Left colon (tissue), 2 donors: ENCODE measurements at regions not wholly inside any gene's neighbourhood (a gene's known extent, or its start where the extent isn't known, plus 50 kb on each side); places are given as distances from the start of the nearest gene placed in this dataset.

Experiments
- ATAC-seq: fragments of 200-7000 bp; cut with Tn5 transposase; one replicate; pipeline ENCODE4 v1.9.1; 2020; ENCODE audit warnings: mild to moderate bottlenecking, moderate library complexity
- DNase-seq, 2 donors: peaks; one replicate each; pipeline ENCODE4 v3.0.0-alpha.2; 2020
- intact Hi-C, 2 donors: fragments of 100-400 bp; cut with DNase I in 1 of 2; cut with micrococcal nuclease in 1 of 2; formaldehyde crosslinking; loops; one replicate each; pipeline versions ENCODE4 v1.11.2 to v1.14.0; 2022; cut with DNase I, micrococcal nuclease
- donor health status: DM: no; HTN: no; CAD: no.
- donor health status: DM: yes; HTN: yes; CAD: no.

DNA sequence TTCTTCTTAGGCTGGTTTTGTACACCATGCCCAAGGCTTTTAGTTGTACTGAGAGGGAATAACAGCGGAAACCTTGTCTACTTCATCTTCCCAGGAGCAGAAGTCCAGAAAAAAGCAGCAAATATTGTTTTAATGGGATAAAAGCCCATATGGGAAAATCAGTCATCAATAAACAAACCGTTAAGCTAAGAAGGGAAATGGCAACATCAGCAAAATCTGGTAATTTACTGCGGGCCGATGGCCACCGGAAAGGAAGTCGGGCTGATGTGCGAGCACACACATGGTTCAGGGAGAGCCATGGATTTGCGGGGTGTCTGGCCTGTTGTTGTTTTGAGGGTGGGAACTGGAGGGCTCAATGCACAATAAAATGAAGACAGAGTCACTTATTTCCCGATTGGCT lies 300.7 kb upstream of the RAB6C start:
- DNase-seq = no peak
- ATAC-seq = no peak
- intact Hi-C loops = no loop called here

DNA sequence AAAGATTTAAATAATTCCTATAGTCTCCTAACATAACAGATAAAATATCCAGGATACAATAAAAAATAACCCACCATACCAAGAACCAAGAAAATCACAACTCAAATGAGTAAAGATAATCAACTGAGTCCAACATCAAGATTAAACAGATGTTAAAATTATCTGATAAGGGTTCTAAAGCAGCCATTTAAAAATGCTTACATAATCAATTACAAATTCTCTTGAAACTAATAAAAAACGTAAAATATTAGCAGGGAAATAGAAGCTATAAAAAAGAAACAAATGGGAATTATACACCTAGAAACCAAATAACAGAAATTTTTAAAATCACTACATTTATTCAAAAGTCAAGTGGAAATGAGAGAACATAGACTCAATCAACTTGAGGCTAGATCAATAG lies 297.7 kb upstream of the RAB6C start:
- DNase-seq (no peak), ATAC-seq (no peak)
- intact Hi-C loops = no loop called here

GRCh38 chr2:129689653-129690448 lies 289.6 kb upstream of the RAB6C start:
- DNase-seq (no peak), ATAC-seq (peak; percentile 82)
- intact Hi-C loops = no loop called here

DNA sequence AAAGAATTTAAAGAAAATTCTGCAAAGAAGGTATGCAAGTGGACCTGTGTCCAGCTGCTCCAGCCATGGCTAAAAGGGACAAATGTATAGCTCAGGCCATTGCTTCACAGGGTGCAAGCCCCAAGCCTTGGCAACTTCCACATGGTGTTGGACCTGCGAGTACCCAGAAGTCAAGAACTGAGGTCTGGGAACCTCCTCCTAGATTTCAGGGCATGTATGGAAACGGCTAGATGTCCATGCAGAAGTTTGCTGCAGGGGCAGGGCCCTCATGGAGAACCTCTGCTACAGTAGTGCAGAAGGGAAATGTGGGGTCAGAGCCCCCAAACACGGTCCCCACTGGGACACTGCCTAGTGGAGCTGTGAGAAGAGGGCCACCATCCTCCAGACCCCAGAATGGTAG lies 284.0 kb upstream of the RAB6C start:
- ATAC-seq = no peak
- no peak for DNase-seq
- intact Hi-C loops = no loop called here

GRCh38 chr2:129698593-129698992 lies 280.9 kb upstream of the RAB6C start:
- ATAC-seq (no peak), DNase-seq (no peak)
- intact Hi-C loops = no loop called here

DNA sequence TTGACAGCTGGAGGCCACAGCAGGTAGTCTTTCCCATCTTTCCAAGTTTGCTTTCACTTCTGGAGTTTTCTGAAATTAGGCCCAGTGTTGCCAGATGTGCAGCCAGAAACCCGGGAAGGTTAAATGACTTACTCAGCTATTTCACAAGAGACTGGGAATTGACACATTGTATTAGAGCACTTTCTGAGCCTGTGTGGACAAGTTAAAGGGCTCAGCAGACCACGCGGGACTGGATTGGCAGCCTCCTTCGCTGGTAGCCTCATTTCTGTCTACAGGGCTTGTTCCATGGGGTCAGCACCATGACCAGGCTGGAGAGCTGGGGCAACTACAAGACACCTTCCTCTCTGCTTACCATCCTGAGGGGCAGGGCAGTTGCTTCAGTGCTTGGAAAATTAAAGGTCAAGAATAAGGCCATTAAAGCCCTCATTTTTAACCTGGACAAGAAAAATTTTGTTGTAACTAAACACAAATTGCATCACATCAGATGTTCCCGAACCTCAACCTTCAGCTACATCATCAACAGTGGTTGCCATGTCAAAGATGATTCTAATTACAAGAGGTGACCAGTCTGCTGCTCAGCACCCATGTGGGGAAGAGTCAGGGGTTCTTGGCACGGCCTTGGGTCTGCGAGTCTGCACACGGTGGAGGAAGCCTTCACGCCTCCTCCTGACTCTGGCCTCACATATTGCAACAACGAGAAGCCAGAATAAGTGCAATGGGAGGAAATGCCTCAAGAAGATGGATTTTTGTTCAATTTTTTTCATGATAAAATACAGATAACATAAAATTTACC lies 279.5 kb upstream of the RAB6C start:
- DNase-seq = no peak
- ATAC-seq = no peak
- intact Hi-C loops = no loop called here

GRCh38 chr2:129702416-129703176 lies 276.9 kb upstream of the RAB6C start:
- intact Hi-C loops = no loop called here
- no peak for DNase-seq
- no peak for ATAC-seq

DNA sequence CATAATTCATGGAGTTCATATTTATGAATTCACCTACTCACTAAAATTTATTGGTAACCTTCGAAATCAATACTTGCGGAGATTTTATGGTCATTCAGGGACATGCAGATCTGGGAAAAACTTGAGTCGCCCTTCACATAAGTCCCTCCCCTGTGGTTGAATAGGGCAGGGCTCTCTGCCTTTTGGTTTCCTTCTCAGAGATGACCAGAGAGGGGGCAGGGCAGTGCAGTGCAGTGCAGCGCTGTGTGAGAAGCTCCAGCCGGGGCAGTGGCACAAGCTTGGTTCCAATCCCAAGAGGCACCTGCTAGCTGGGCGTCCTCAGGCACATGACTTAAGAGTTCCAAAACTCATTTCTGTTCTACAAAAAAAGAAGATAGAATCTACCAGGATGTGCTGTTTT lies 274.4 kb upstream of the RAB6C start:
- no peak for DNase-seq
- intact Hi-C loops = no loop called here
- ATAC-seq = no peak

DNA sequence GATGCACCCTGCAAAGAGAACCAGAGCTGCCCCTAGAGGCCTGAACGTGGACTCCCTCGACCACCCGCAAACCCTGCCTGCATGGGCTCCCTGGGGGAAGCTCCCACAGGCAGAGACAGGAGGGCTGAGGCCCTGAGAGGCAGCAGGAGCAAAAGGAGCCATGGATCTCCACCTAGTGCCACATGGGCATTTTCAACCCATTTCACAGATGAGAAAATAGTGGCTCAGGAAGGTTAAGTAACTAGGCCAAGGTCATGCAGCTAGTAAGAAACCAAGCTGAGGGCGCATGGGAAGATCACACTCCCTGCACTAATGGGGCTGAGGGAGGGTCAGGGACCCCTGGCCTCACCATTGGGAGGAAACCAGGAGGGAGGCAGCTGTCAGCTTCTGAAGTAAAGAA lies 271.7 kb upstream of the RAB6C start:
- no peak for ATAC-seq
- no peak for DNase-seq
- intact Hi-C loops = no loop called here

GRCh38 chr2:129708221-129708967 lies 271.1 kb upstream of the RAB6C start:
- no peak for ATAC-seq
- intact Hi-C loops = no loop called here

GRCh38 chr2:129709001-129709955 lies 270.2 kb upstream of the RAB6C start:
- no peak for ATAC-seq
- intact Hi-C loops = no loop called here
- DNase-seq = no peak

More at GRCh38 chr2:129708221-129708967, 271.1 kb upstream of the RAB6C start:
- no peak for DNase-seq

DNA sequence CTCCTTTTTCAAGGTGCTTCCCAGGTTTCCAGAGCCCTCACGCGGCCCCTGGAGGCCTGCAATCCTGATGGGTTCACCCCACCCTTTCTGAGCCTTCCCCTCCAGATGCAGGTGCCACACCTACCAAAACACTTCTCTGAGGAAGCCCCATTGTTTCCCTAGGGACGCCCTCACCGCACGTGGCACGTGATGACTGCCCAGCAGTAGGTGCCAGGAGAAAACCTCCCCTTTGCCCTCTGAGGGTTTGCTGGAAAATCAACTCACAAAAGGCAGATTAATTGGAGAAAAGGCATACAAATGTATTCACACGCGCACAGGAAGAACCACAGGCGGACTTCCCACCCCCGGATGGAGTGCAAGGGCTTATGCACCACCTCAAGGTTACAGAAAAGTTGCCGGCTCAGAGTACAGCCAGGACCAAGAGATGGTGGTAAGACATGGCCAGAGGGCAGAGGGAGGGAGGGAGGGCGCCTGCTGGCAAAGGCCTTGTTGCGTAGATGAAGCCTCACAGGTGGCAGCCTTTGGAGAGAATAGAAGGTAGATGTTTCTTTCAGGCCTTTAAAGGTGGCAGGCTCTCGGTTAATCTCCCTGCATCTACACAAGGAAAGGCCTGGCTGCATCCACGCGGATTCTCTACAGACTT lies 269.4 kb upstream of the RAB6C start:
- DNase-seq (no peak), ATAC-seq (no peak)

GRCh38 chr2:129710670-129711495 lies 268.6 kb upstream of the RAB6C start:
- DNase-seq (no peak), ATAC-seq (no peak)
- intact Hi-C loops = no loop called here

More for the DNA sequence above, 269.4 kb upstream of the RAB6C start:
- intact Hi-C loops = no loop called here

- no peak for DNase-seq
- ATAC-seq = no peak
- intact Hi-C loops = no loop called here
These were observed 267.4 kb upstream of the RAB6C start for GRCh38 chr2:129711816-129712675.

DNA sequence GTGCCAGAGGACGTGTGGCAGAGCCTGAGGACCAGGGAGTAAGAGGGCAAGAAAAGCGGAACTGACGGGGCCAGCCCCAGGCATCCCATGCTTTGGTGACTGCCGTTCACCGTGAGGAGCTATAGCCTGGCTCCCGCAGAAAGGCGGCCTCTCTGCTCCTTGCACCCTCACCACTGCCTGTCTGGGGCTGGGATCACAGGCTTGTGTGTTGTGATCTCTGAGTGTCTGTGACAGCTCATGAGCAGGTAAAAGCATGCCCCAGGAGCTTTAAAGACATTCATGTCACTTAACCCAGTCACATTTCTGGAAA lies 266.8 kb upstream of the RAB6C start:
- intact Hi-C loops = no loop called here
- DNase-seq (no peak), ATAC-seq (no peak)

GRCh38 chr2:129713337-129713736 lies 266.1 kb upstream of the RAB6C start:
- no peak for ATAC-seq
- no peak for DNase-seq
- intact Hi-C loops = no loop called here
